GM10248 (cell line): ENCODE measurements at regions not wholly inside any gene's neighbourhood (a gene's known extent, or its start where the extent isn't known, plus 50 kb on each side); places are given as distances from the start of the nearest gene placed in this dataset.

Source experiments
- CTCF ChIA-PET: fragments of 300-600 bp; sonication (Branson Sonifier 250); formaldehyde crosslinking; extraction: SDS; loops from one replicate; lab custom pipeline; 2021; ENCODE audit warnings: antibody characterized with exemption; lab: Yijun Ruan, JAX
- POLR2A ChIA-PET: fragments of 350-650 bp; sonication (Branson Sonifier 250); formaldehyde crosslinking; extraction: SDS; loops from one replicate; lab custom pipeline; 2020; ENCODE audit warnings: antibody characterized with exemption; lab: Yijun Ruan, JAX
- DNase-seq: peaks from one replicate; pipeline ENCODE4 v3.0.0; 2012; ENCODE audit errors: extremely low spot score
- CTCF ChIP-seq: IDR thresholded peaks from 2 replicates; pipeline ENCODE4 v1.5.1; 2012; ENCODE audit warnings: mild to moderate bottlenecking, low read depth; ENCODE audit errors: extremely low read depth, missing control alignments, control extremely low read depth

DNA sequence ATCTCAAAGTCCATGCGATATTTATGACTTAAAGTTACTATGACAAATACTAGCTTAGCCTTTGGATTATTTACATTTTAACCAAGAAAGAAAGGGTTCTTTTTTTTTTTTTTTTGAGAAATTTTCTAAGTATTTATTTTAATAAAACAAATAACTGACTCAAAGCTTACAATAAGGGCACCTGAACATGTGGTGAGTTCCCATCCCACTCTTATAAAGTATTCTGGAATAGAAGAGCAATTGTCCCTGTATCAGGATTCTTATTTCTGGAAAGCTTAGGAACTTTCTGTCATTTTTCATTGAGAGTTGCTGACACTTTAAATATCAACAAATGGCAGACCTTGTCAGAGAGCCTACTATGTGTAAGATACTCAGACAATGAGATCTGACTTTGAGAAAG lies 686.1 kb upstream of the SOX9 start:
- TF ChIP-seq CTCF = no peak
- DNase-seq = no peak
- ChIA-PET POLR2A (no interaction called here), CTCF (no interaction called here)

DNA sequence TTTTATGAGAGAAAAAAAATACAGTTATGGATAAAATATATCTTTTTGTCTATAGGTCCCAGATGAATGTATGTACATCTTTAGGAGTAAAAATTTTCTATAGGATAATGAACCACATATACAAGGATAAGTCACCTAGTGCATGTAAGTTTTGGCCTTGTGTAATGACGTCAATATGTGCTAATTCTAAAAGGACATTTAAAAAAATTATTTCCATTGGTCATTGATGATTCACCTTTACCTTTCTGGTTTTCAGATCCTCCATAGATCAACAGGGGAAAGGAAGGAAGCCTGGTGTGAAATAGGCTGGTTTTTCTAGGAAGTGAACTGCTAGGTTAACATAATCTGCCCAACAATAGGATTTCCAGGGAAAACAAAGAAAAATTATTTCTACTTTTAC lies 684.3 kb upstream of the SOX9 start:
- ChIA-PET CTCF (interaction anchor here (1.0 kb wide), 1 partner anchor 9 kb away, joined by 3 read pairs; no protein-coding TSS in a partner anchor), POLR2A (no interaction called here)

DNA sequence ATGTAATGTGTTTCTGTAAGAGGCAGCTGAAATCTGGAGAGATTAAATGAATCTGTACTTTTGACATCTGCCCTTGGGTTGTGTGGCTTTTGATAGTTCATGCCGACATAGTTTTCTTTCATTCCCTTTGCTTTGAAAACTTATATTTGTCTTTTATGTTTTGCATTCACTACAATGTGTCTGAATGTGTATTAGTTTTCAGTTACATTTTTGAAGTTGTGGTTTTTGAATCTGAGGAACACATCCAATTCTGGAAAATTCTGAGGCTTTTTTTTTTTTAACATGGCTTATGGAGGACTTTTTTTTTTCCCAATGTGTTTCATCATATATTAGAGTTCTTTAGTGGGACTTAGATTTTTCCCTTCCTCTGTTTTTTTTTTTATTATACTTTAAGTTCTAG lies 683.7 kb upstream of the SOX9 start:
- POLR2A ChIA-PET = no interaction called here
- no peak for DNase-seq
- no peak for TF ChIP-seq CTCF
- CTCF ChIA-PET = no interaction called here

More for the DNA sequence above, 684.3 kb upstream of the SOX9 start:
- DNase-seq = no peak
- TF ChIP-seq CTCF = no peak

GRCh38 chr17:71438631-71439146 lies 682.1 kb upstream of the SOX9 start:
- POLR2A ChIA-PET = no interaction called here
- no peak for DNase-seq
- TF ChIP-seq CTCF = no peak
- CTCF ChIA-PET = no interaction called here

GRCh38 chr17:71440513-71440912 lies 680.3 kb upstream of the SOX9 start:
- ChIA-PET CTCF (interaction anchor here (0.8 to 1.2 kb wide), 2 partner anchors 19 to 34 kb away, joined by 3 read pairs; no protein-coding TSS in a partner anchor), POLR2A (no interaction called here)
- no peak for TF ChIP-seq CTCF
- no peak for DNase-seq

DNA sequence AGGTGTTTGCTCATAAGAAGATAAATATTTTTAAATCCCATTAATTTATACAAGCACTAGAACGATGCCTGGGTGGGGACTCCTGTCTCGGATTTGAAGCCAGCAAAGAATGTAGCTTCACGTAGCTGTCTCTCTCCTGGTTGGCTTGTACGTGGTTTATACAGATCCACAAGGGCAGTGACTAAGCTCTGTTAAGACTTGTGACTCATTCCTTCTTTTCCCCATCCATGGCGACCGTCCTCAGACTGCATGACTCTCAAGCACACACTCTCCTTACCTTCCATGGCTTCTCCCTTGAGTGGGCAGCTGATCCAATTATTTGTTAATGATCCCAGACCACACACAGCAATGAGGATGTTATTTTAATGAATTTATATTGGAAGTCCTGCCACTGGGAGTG lies 679.7 kb upstream of the SOX9 start:
- ChIA-PET CTCF (interaction anchor here (0.8 to 1.2 kb wide), 2 partner anchors 20 to 33 kb away, joined by 3 read pairs; no protein-coding TSS in a partner anchor), POLR2A (no interaction called here)
- DNase-seq = no peak
- TF ChIP-seq CTCF = no peak

GRCh38 chr17:71444078-71444477 lies 676.7 kb upstream of the SOX9 start:
- TF ChIP-seq CTCF = no peak
- DNase-seq = no peak
- POLR2A ChIA-PET = no interaction called here
- CTCF ChIA-PET = interaction anchor here (1.6 kb wide), 1 partner anchor 17 kb away, joined by 5 read pairs; no protein-coding TSS in a partner anchor
